ENCODE measurements at regions not wholly inside any gene's neighbourhood (a gene's known extent, or its start where the extent isn't known, plus 50 kb on each side); places are given as distances from the start of the nearest gene placed in this dataset.

DNA sequence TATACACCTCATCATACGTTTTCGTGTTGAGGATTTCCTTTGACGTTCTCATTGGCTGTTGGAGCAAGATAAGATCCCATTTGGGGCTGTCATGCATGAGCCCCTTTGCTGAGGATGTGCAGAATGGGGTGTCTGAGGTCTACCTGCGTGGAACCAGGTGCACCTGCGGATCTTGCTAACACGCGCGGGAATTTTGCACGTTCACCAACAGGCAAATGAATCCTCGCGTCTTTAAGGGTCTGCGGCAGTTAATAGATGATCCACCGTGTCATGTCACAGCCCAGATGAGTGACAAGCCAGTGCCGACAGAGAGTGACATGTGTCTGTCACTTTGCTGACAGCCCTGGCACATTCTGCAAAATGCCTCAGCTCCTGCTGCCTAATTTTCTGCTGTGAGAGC lies 56.3 kb upstream of the SHOX start:
- Histone ChIP-seq H3K23ac (ENCODE audit: low read length in 2 of 2) (no peak overlapping the region), H4K8ac (ENCODE audit: low read length) (no peak overlapping the region), H3K4me2 (ENCODE audit: low read length, poor library complexity, severe bottlenecking) (no peak overlapping the region), H3K36me3 (ENCODE audit: control insufficient read depth in 1 of 2, insufficient read depth in 2 of 2, low read depth in 1 of 2, low read length in 2 of 2) (no peaks in the 10 kb centered on the region), H3K4me1 (ENCODE audit: control insufficient read depth, insufficient read depth, low read depth, low read length) (no peaks in the 10 kb centered on the region), H2BK12ac (ENCODE audit: low read length in 2 of 2) (no peak overlapping the region), H3K79me1 (replicated peaks; ENCODE audit: low read length, poor library complexity, severe bottlenecking) (no peaks in the 10 kb centered on the region), H3K27me3 (ENCODE audit: control insufficient read depth in 1 of 2, insufficient read depth in 1 of 2, low read length in 2 of 2) (no peaks in the 10 kb centered on the region), H3K27ac (ENCODE audit: low read length, poor library complexity, severe bottlenecking) (no peak overlapping the region), H3K9ac (ENCODE audit: low read length) (no peak overlapping the region), H3K18ac (ENCODE audit: low read depth in 1 of 2, low read length in 2 of 2) (no peak overlapping the region), H2AFZ (ENCODE audit: low read depth, low read length) (no peak overlapping the region), H2AK5ac (ENCODE audit: low read length, severe bottlenecking) (no peak overlapping the region), H3K9me3 (ENCODE audit: control insufficient read depth, low read length) (peaks cover 25% of the 10 kb centered on the region), H2BK15ac (ENCODE audit: low read depth, poor library complexity, severe bottlenecking) (no peak overlapping the region), H4K91ac (ENCODE audit: low read length) (no peak overlapping the region), H2BK120ac (ENCODE audit: low read depth, low read length) (no peak overlapping the region), H2BK5ac (ENCODE audit: low read depth, low read length, poor library complexity, severe bottlenecking) (no peak overlapping the region), H3K14ac (ENCODE audit: low read length in 2 of 2) (no peak overlapping the region), H3K4me3 (ENCODE audit: insufficient read depth in 1 of 2, low read depth in 1 of 2, low read length in 2 of 2) (no peak overlapping the region), H3K4ac (ENCODE audit: low read depth in 1 of 2, low read length in 2 of 2) (no peak overlapping the region)
- 80% methylated on average over 14 of the region's 14 CpGs for WGBS
- DNase-seq: no peak

DNA sequence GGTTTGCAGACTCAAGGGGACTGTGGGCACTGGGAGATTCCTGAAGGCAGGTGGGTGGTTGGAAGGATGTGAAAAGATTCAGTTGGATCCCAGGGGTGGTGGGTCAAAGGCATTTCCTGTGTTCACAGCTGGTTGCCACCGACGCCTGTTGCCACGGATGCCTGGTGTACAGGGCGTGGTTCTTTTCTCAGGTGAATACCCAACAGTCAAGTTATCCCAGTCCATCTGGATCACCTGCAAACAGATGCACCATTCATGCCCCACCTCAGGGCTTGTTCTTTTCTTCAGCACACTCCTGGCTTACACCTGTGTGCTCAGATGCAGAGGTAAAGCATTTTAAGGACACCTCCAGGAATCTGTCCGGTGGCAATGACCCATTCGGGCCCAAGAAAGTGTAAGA lies 55.8 kb upstream of the SHOX start:
- Histone ChIP-seq H3K27me3 (ENCODE audit: control insufficient read depth in 1 of 2, insufficient read depth in 1 of 2, low read length in 2 of 2) (no peaks in the 10 kb centered on the region), H3K4ac (ENCODE audit: low read depth in 1 of 2, low read length in 2 of 2) (no peak overlapping the region), H3K14ac (ENCODE audit: low read length in 2 of 2) (no peak overlapping the region), H2BK120ac (ENCODE audit: low read depth, low read length) (no peak overlapping the region), H3K4me2 (ENCODE audit: low read length, poor library complexity, severe bottlenecking) (no peak overlapping the region), H3K79me1 (replicated peaks; ENCODE audit: low read length, poor library complexity, severe bottlenecking) (no peaks in the 10 kb centered on the region), H3K4me1 (ENCODE audit: control insufficient read depth, insufficient read depth, low read depth, low read length) (no peaks in the 10 kb centered on the region), H2AFZ (ENCODE audit: low read depth, low read length) (no peak overlapping the region), H2AK5ac (ENCODE audit: low read length, severe bottlenecking) (no peak overlapping the region), H3K27ac (ENCODE audit: low read length, poor library complexity, severe bottlenecking) (no peak overlapping the region), H2BK5ac (ENCODE audit: low read depth, low read length, poor library complexity, severe bottlenecking) (no peak overlapping the region), H4K91ac (ENCODE audit: low read length) (no peak overlapping the region), H3K4me3 (ENCODE audit: insufficient read depth in 1 of 2, low read depth in 1 of 2, low read length in 2 of 2) (no peak overlapping the region), H2BK12ac (ENCODE audit: low read length in 2 of 2) (no peak overlapping the region), H3K9me3 (ENCODE audit: control insufficient read depth, low read length) (peaks cover 25% of the 10 kb centered on the region), H2BK15ac (ENCODE audit: low read depth, poor library complexity, severe bottlenecking) (no peak overlapping the region), H3K18ac (ENCODE audit: low read depth in 1 of 2, low read length in 2 of 2) (no peak overlapping the region), H3K23ac (ENCODE audit: low read length in 2 of 2) (no peak overlapping the region), H3K36me3 (ENCODE audit: control insufficient read depth in 1 of 2, insufficient read depth in 2 of 2, low read depth in 1 of 2, low read length in 2 of 2) (no peaks in the 10 kb centered on the region), H4K8ac (ENCODE audit: low read length) (no peak overlapping the region), H3K9ac (ENCODE audit: low read length) (no peak overlapping the region)
- DNase-seq: no peak
- 72% methylated on average over 6 of the region's 6 CpGs for WGBS

DNA sequence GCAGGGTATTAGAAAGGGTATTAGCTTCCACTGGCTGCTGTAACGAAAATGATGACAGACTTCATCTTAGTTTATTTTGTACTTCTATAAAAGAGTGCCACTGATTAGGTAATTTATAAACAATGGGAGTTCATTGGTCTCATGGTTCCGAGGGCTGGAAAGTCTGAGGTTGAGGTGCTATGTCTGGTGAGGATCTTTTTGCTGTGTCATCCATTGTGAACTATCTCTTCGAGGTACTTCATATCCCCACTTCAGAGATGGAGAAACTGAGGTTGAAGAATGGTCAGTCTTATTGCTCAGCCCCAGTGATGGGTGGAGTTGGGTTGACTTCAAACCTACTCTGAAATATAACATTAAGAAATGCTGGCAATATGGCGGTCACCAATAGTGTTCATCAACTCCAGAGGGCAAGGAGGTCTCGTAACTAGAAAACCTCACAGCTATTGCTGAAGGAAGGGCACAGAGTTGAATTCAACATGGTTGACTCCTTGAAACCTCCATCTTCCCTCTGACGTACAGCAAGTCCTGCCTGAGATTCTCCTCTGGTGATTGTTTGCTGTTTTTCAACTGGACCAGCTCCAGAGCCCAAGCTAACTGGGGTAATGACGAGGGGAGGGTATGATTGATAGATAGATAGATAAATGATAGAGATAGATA lies 53.6 kb upstream of the SHOX start:
- Histone ChIP-seq H3K27me3 (ENCODE audit: control insufficient read depth in 1 of 2, insufficient read depth in 1 of 2, low read length in 2 of 2) (no peaks in the 10 kb centered on the region), H3K23ac (ENCODE audit: low read length in 2 of 2) (no peak overlapping the region), H3K27ac (ENCODE audit: low read length, poor library complexity, severe bottlenecking) (no peak overlapping the region), H2BK120ac (ENCODE audit: low read depth, low read length) (no peak overlapping the region), H4K8ac (ENCODE audit: low read length) (no peak overlapping the region), H3K4me3 (ENCODE audit: insufficient read depth in 1 of 2, low read depth in 1 of 2, low read length in 2 of 2) (no peak overlapping the region), H2BK12ac (ENCODE audit: low read length in 2 of 2) (no peak overlapping the region), H3K9me3 (ENCODE audit: control insufficient read depth, low read length) (peaks cover 25% of the 10 kb centered on the region), H3K4me1 (ENCODE audit: control insufficient read depth, insufficient read depth, low read depth, low read length) (no peaks in the 10 kb centered on the region), H3K4ac (ENCODE audit: low read depth in 1 of 2, low read length in 2 of 2) (no peak overlapping the region), H2BK15ac (ENCODE audit: low read depth, poor library complexity, severe bottlenecking) (no peak overlapping the region), H3K9ac (ENCODE audit: low read length) (no peak overlapping the region), H3K36me3 (ENCODE audit: control insufficient read depth in 1 of 2, insufficient read depth in 2 of 2, low read depth in 1 of 2, low read length in 2 of 2) (no peaks in the 10 kb centered on the region), H2BK5ac (ENCODE audit: low read depth, low read length, poor library complexity, severe bottlenecking) (no peak overlapping the region), H2AK5ac (ENCODE audit: low read length, severe bottlenecking) (no peak overlapping the region), H4K91ac (ENCODE audit: low read length) (no peak overlapping the region), H3K14ac (ENCODE audit: low read length in 2 of 2) (no peak overlapping the region), H3K79me1 (replicated peaks; ENCODE audit: low read length, poor library complexity, severe bottlenecking) (no peaks in the 10 kb centered on the region), H3K4me2 (ENCODE audit: low read length, poor library complexity, severe bottlenecking) (no peak overlapping the region), H2AFZ (ENCODE audit: low read depth, low read length) (no peak overlapping the region), H3K18ac (ENCODE audit: low read depth in 1 of 2, low read length in 2 of 2) (no peak overlapping the region)
- DNase-seq: no peak
- WGBS: 73% methylated on average over 6 of the region's 7 CpGs

DNA sequence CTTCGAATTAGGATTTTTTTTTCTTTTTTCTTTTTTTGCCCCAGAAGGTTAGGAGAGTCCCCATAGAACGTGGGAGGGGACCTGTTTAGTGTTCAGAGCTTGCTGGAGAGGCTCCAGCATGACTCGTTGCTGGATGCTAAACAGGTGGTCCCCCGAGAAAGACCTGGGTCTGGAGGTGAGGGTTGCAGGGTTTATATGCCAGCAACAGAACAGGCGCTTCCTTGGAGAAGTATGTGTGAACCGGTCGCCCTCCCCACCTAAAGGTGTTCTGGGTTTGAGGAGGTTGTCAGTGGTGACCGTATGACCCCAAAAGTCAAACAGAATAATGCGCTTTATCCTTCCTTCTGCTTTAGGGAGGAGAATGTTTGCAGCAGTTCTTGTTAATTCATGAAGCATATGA lies 52.1 kb upstream of the SHOX start:
- no peak for DNase-seq
- no peaks in the 10 kb centered on the region for H3K27me3 ChIP-seq (ENCODE audit: control insufficient read depth in 1 of 2, insufficient read depth in 1 of 2, low read length in 2 of 2)
- H3K4me2 ChIP-seq (ENCODE audit: low read length, poor library complexity, severe bottlenecking): no peak overlapping the region
- no peak overlapping the region for H3K9ac ChIP-seq (ENCODE audit: low read length)
- no peak overlapping the region for H2BK5ac ChIP-seq (ENCODE audit: low read depth, low read length, poor library complexity, severe bottlenecking)
- H2BK120ac ChIP-seq (ENCODE audit: low read depth, low read length): no peak overlapping the region
- 50% methylated on average over 9 of the region's 9 CpGs for WGBS
- H3K4ac ChIP-seq (ENCODE audit: low read depth in 1 of 2, low read length in 2 of 2): no peak overlapping the region
- H3K79me1 ChIP-seq (replicated peaks; ENCODE audit: low read length, poor library complexity, severe bottlenecking): no peaks in the 10 kb centered on the region
- no peak overlapping the region for H3K18ac ChIP-seq (ENCODE audit: low read depth in 1 of 2, low read length in 2 of 2)
- no peak overlapping the region for H3K4me3 ChIP-seq (ENCODE audit: insufficient read depth in 1 of 2, low read depth in 1 of 2, low read length in 2 of 2)
- no peak overlapping the region for H2BK15ac ChIP-seq (ENCODE audit: low read depth, poor library complexity, severe bottlenecking)
- H2AFZ ChIP-seq (ENCODE audit: low read depth, low read length): no peak overlapping the region
- no peak overlapping the region for H4K91ac ChIP-seq (ENCODE audit: low read length)
- no peak overlapping the region for H3K27ac ChIP-seq (ENCODE audit: low read length, poor library complexity, severe bottlenecking)
- H3K36me3 ChIP-seq (ENCODE audit: control insufficient read depth in 1 of 2, insufficient read depth in 2 of 2, low read depth in 1 of 2, low read length in 2 of 2): no peaks in the 10 kb centered on the region
- H3K9me3 ChIP-seq (ENCODE audit: control insufficient read depth, low read length): peaks cover 25% of the 10 kb centered on the region
- no peaks in the 10 kb centered on the region for H3K4me1 ChIP-seq (ENCODE audit: control insufficient read depth, insufficient read depth, low read depth, low read length)
- no peak overlapping the region for H2BK12ac ChIP-seq (ENCODE audit: low read length in 2 of 2)
- no peak overlapping the region for H3K23ac ChIP-seq (ENCODE audit: low read length in 2 of 2)
- H2AK5ac ChIP-seq (ENCODE audit: low read length, severe bottlenecking): no peak overlapping the region
- H3K14ac ChIP-seq (ENCODE audit: low read length in 2 of 2): no peak overlapping the region
- H4K8ac ChIP-seq (ENCODE audit: low read length): no peak overlapping the region

Data from mesenchymal stem cell (in vitro differentiated cells and primary cell).